Endodermal cell (in vitro differentiated cells): ENCODE measurements at regions not wholly inside any gene's neighbourhood (a gene's known extent, or its start where the extent isn't known, plus 50 kb on each side); places are given as distances from the start of the nearest gene placed in this dataset.

ENCODE experiments used
- DNase-seq: peaks from one replicate; pipeline ENCODE4 v3.0.0-alpha.2; 2017
- H3K27ac ChIP-seq: 2 replicates; pipeline ENCODE4 v1.5.1; 2013; ENCODE audit warnings: mild to moderate bottlenecking, low read depth, low read length, moderate library complexity
- H3K27me3 ChIP-seq: 2 replicates; pipeline ENCODE4 v1.6.1; 2013; ENCODE audit warnings: mild to moderate bottlenecking, low read length, moderate library complexity; ENCODE audit not compliant: insufficient read depth, control insufficient read depth, poor library complexity, severe bottlenecking
- H3K36me3 ChIP-seq: 2 replicates; pipeline ENCODE4 v1.7.0; 2013; ENCODE audit warnings: mild to moderate bottlenecking, low read length, moderate library complexity; ENCODE audit not compliant: control insufficient read depth, insufficient read depth
- H3K4me1 ChIP-seq: one replicate; pipeline ENCODE4 v1.7.0; 2013; ENCODE audit warnings: low read length; ENCODE audit not compliant: control insufficient read depth, insufficient read depth
- H3K4me3 ChIP-seq: 2 replicates; pipeline ENCODE4 v1.5.1; 2013; ENCODE audit warnings: mild to moderate bottlenecking, low read length, moderate library complexity
- H3K9ac ChIP-seq: 2 replicates; pipeline ENCODE4 v1.6.1; 2013; ENCODE audit warnings: mild to moderate bottlenecking, low read length, moderate library complexity; ENCODE audit not compliant: poor library complexity, severe bottlenecking; ENCODE audit errors: extremely low read depth
- H3K9me3 ChIP-seq: 2 replicates; pipeline ENCODE4 v1.6.1; 2013; ENCODE audit warnings: mild to moderate bottlenecking, low read length, moderate library complexity; ENCODE audit not compliant: control insufficient read depth
- H3K27ac Mint-ChIP-seq: 2 replicates; pipeline ENCODE4 v1.8.0; 2020; ENCODE audit warnings: mixed read lengths
- H3K27me3 Mint-ChIP-seq: 2 replicates; pipeline ENCODE4 v1.8.0; 2021; ENCODE audit warnings: mild to moderate bottlenecking, mixed read lengths; ENCODE audit not compliant: insufficient read depth
- H3K36me3 Mint-ChIP-seq: 2 replicates; pipeline ENCODE4 v1.8.0; 2020; ENCODE audit warnings: low read depth, mixed read lengths
- H3K4me1 Mint-ChIP-seq: 2 replicates; pipeline ENCODE4 v1.8.0; 2020; ENCODE audit warnings: mixed read lengths
- H3K4me3 Mint-ChIP-seq: 2 replicates; pipeline ENCODE4 v1.8.0; 2020; ENCODE audit warnings: mild to moderate bottlenecking, moderate library complexity, mixed read lengths
- H3K9me3 Mint-ChIP-seq: 2 replicates; pipeline ENCODE4 v1.8.0; 2020; ENCODE audit warnings: mild to moderate bottlenecking, mixed read lengths
- CTCF ChIP-seq: fragments of 200-600 bp; sonication (generic); conservative IDR thresholded peaks from 2 replicates; pipeline ENCODE4 v1.5.0; 2021; ENCODE audit warnings: antibody characterized with exemption, mild to moderate bottlenecking
- WGBS, 2 experiments: methylation state at CpG; one replicate each; pipeline versions ENCODE4 v1.1.5 to v1.1.7; 2013; ENCODE audit warnings: missing lambda C conversion rate in 2 of 2, mixed read lengths in 1 of 2; ENCODE audit not compliant: insufficient coverage in 1 of 2, insufficient read length in 1 of 2; 5-methylcytosine and 5-hydroxymethylcytosine counted together

- no peaks in the 10 kb centered on the region for H3K27me3 Mint-ChIP-seq
- H3K36me3 Mint-ChIP-seq, result no peaks in the 10 kb centered on the region
- no peak overlapping the region for H3K9ac ChIP-seq
- H3K4me1 ChIP-seq, result no peaks in the 10 kb centered on the region
- peak overlapping the region; percentile 33 for H3K27ac Mint-ChIP-seq
- H3K27me3 ChIP-seq, result no peaks in the 10 kb centered on the region
- no peaks in the 10 kb centered on the region for H3K36me3 ChIP-seq
- H3K9me3 Mint-ChIP-seq, result no peaks in the 10 kb centered on the region
- 93 to 100% methylated on average over 3 of the region's 3 CpGs for WGBS, 2 experiments
- H3K4me1 Mint-ChIP-seq, result peaks cover 6% of the 10 kb centered on the region
- no peak overlapping the region for H3K4me3 ChIP-seq
- no peak for DNase-seq
- no peaks in the 10 kb centered on the region for H3K9me3 ChIP-seq
- no peak overlapping the region for H3K4me3 Mint-ChIP-seq
- TF ChIP-seq CTCF, result no peak
- no peak overlapping the region for H3K27ac ChIP-seq
These were observed 432.9 kb upstream of the BRINP1 start for GRCh38 chr9:119802133-119802532.

- Histone ChIP-seq H3K27ac (no peak overlapping the region), H3K27me3 (no peaks in the 10 kb centered on the region), H3K36me3 (no peaks in the 10 kb centered on the region), H3K4me3 (no peak overlapping the region), H3K4me1 (no peaks in the 10 kb centered on the region), H3K9me3 (no peaks in the 10 kb centered on the region), H3K9ac (no peak overlapping the region)
- H3K36me3 Mint-ChIP-seq, result no peaks in the 10 kb centered on the region
- H3K27me3 Mint-ChIP-seq, result no peaks in the 10 kb centered on the region
- H3K27ac Mint-ChIP-seq, result no peak overlapping the region
- peaks cover 6% of the 10 kb centered on the region for H3K4me1 Mint-ChIP-seq
- WGBS, 2 experiments, result 87 to 100% methylated on average over 4 of the region's 4 CpGs
- DNase-seq, result no peak
- TF ChIP-seq CTCF, result no peak
- no peak overlapping the region for H3K4me3 Mint-ChIP-seq
- no peaks in the 10 kb centered on the region for H3K9me3 Mint-ChIP-seq
These were observed 432.1 kb upstream of the BRINP1 start for GRCh38 chr9:119801311-119801710.

- Mint-ChIP-seq H3K9me3 (no peaks in the 10 kb centered on the region), H3K4me3 (no peak overlapping the region), H3K27me3 (peaks cover 4% of the 10 kb centered on the region), H3K4me1 (no peaks in the 10 kb centered on the region), H3K36me3 (no peaks in the 10 kb centered on the region), H3K27ac (no peak overlapping the region)
- H3K27me3 ChIP-seq, result no peaks in the 10 kb centered on the region
- no peak for DNase-seq
- no peak overlapping the region for H3K9ac ChIP-seq
- H3K36me3 ChIP-seq, result no peaks in the 10 kb centered on the region
- no peaks in the 10 kb centered on the region for H3K4me1 ChIP-seq
- TF ChIP-seq CTCF, result no peak
- H3K27ac ChIP-seq, result no peak overlapping the region
- no peak overlapping the region for H3K4me3 ChIP-seq
- H3K9me3 ChIP-seq, result no peaks in the 10 kb centered on the region
- WGBS, 2 experiments, result 89 to 92% methylated on average over 2 of the region's 3 CpGs
These were observed 426.2 kb upstream of the BRINP1 start for GRCh38 chr9:119795395-119795794.
